DND-41 (cell line): ENCODE measurements at regions not wholly inside any gene's neighbourhood (a gene's known extent, or its start where the extent isn't known, plus 50 kb on each side); places are given as distances from the start of the nearest gene placed in this dataset.

Experiments
- EZH2 ChIP-seq: IDR thresholded peaks from 3 replicates; pipeline ENCODE4 v1.6.1; 2012; ENCODE audit warnings: borderline replicate concordance, low read depth, mild to moderate bottlenecking, moderate library complexity, low read length, inconsistent platforms; ENCODE audit not compliant: severe bottlenecking
- TF ChIP-seq, protein P1 (sequence below): IDR thresholded peaks from 2 replicates; pipeline ENCODE4 v1.5.1; 2012; ENCODE audit warnings: borderline replicate concordance, low read length, moderate library complexity, mild to moderate bottlenecking; ENCODE audit not compliant: poor library complexity, severe bottlenecking; ENCODE audit errors: extremely low read depth

DNA sequence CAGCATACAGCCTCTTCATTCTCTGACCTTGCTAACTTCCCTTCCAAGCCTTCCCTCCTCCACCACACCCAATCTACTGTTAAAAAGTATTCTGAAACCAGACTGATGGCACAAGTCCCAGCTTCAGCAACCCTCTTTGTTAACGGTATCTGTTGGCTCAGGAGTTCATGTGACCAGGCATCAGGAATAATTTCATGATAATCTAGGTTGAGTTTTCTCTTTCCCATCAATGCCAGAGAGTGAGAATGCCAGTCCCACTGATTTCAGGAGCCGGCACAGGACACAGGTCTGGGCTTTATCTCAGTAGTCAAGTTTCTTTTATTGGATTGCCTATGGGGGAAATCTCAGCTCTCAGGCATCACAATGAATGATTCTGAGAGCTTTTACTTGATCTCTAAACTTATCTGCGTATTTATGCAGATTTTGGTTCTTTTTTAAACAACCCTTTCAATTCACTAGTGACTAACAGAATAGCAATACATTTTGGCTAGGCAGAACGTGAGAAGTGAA, 231.0 kb upstream of the LYZL1 start:
- TF ChIP-seq, protein P1, sequence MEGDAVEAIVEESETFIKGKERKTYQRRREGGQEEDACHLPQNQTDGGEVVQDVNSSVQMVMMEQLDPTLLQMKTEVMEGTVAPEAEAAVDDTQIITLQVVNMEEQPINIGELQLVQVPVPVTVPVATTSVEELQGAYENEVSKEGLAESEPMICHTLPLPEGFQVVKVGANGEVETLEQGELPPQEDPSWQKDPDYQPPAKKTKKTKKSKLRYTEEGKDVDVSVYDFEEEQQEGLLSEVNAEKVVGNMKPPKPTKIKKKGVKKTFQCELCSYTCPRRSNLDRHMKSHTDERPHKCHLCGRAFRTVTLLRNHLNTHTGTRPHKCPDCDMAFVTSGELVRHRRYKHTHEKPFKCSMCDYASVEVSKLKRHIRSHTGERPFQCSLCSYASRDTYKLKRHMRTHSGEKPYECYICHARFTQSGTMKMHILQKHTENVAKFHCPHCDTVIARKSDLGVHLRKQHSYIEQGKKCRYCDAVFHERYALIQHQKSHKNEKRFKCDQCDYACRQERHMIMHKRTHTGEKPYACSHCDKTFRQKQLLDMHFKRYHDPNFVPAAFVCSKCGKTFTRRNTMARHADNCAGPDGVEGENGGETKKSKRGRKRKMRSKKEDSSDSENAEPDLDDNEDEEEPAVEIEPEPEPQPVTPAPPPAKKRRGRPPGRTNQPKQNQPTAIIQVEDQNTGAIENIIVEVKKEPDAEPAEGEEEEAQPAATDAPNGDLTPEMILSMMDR = no peak
- TF ChIP-seq EZH2 = no peak
